ENCODE measurements at regions not wholly inside any gene's neighbourhood (a gene's known extent, or its start where the extent isn't known, plus 50 kb on each side); places are given as distances from the start of the nearest gene placed in this dataset.
"Not testable (repeated sequence)": the region's sequence is repeated elsewhere in the genome, so short reads cannot be mapped to it uniquely, and the experiment has no call there.

DNA sequence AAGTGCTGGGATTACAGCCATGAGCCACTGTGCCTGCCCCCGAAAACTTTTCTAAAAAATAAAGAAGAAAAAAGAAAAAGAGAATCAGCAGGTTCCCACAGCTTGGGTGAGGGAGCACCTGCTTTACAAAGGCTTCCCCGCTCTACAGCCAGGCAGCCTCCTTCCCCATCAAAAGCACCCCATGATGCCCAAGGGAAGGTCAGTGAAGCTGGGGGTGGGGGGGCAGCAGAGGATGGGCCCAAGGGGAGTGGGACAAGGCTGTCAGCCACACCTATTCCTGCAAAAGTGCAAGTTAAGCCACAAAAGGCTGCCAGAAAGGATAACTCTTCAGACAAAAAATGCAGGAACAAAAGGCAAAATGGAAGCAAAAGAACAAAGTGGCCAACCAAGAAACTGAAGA lies 72.5 kb downstream of the FAM50B start:
- DNase-seq = no peak

DNA sequence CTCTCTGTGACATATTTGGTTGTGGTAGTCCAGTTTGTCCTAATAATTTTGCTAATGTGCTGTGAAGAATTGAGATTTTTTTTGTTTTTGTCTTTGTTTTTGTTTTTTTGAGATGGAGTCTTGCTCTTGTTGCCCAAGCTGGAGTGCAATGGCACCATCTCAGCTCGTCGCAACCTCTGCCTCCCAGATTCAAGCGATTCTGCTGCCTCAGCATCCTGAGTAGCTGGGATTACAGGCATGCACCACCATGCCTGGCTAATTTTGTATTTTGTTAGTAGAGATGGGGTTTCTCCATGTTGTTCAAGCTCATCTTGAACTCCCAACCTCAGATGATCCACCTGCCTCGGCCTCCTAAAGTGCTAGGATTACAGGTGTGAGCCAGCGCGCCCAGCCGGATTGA lies 73.4 kb downstream of the FAM50B start:
- DNase-seq = not testable (repeated sequence)

DNA sequence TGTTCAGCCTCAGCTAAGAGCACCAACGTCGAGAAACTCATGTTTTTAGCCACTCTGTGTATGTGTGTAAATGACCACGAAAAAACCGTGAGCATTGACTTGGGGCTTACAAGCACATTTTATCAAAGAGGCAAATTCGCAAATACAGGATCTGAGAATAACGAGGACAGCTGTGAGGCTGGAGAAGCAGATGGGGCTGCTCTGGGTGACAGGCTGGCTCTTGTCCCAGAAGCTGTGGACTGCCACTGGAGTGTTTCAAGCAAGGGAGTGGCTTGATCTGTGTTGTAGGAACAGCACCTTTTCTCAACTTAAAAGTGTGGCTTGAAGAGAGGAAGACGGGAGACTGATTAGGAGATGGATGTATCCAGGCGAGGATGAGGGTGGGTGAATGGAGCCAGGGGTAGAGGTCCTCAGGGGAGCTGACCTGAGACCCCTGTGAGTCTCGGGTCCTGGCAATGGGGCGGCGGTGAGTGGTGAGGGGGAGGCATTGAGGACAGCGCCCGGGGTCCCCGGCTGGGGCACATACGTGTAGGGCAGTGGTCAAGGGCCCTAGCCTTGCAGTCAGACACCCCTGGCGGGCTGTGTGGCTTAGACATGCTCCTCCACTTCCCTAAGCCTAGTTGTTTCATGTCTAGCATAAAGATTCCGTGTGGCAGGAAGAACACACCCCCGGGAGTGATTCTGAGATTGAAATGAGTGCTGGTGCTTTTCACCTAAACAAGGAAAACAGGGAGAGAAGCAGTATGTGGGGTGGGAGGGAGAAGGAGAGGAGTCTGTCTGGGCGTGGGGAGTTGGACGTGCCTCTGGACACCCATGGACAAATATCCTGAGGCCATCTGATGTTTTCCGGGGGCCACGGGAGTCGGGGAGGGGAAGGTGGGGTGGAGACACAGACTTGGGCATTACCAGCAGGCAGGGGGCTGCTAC lies 76.3 kb downstream of the FAM50B start:
- not testable (repeated sequence) for DNase-seq

DNA sequence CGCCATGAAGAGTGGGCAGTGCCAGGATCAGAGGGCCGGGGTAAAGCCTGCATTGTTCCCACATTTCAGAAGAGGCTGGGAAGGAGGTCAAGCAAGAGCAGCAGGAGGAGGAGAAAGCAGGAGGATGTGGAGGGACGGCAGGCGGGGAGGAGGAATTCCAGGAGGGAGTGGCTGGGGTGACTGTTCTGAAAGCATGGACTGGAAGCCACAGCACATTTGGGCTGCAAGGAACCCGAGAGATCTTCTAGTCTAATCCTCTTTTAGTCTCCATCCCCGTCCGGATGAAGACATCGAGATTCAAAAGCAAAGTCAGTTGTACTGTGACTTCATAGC lies 76.9 kb downstream of the FAM50B start:
- DNase-seq = no peak

DNA sequence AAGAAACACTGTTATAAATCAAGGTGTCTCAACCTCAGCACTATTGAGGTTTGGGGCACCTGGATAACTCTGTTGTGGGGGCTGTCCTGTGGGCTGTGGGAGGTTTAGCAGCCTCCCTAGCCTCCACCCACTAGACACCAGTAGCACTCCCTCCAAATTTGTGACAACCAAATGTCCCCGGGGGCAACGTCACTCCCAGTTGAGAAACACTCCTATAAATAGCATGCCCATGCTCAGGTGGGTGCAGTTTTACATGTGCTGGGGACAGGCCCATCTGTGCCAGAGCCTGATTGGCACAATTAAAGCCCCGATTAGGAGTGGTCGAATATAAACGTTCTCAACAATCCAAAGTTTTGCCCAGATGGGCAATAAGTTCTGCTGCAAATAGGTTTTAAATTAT lies 78.9 kb downstream of the FAM50B start:
- no peak for DNase-seq

DNA sequence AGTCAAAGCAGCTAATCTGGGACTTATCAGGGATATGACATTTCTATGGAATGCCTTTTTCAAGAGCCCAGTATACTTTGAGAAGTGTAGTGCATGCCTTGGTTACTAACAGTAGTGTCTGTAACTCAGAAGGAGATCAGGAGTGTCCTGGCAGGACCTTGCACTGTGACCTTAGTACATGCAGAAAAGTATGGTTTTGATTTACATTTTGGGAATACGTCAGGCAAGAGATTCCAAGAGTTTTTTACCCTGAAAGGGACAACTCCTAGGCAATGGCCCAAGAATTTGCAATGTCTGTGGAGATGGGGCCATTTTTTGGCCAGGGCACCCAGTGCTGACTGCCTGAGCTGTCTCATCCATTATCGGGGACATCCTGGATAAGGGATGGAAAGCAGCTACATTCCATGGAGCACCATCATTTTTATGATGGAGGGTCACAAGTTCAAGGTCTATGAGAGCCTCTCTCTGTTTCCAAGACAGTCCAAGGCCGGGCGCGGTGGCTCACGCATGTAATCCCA lies 80.2 kb downstream of the FAM50B start:
- no peak for DNase-seq

DNA sequence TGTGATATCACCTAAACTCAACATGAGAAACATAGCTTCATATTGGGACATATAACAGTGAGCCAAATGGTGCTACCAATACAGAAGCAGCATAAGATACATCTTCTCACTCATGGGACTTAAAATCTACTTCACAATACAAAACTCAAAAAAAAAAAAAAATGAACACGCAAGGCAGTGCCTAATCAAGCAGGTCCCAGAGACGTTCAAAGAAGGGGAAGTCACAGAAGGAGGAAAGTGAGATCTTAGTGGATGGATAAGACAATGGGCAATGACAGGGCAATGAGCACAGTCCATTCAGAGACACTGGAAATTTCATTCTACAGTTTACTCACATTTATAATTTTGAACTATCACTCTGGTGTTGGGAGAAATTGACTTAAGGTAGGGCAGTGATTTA lies 88.3 kb downstream of the FAM50B start:
- DNase-seq = no peak

DNA sequence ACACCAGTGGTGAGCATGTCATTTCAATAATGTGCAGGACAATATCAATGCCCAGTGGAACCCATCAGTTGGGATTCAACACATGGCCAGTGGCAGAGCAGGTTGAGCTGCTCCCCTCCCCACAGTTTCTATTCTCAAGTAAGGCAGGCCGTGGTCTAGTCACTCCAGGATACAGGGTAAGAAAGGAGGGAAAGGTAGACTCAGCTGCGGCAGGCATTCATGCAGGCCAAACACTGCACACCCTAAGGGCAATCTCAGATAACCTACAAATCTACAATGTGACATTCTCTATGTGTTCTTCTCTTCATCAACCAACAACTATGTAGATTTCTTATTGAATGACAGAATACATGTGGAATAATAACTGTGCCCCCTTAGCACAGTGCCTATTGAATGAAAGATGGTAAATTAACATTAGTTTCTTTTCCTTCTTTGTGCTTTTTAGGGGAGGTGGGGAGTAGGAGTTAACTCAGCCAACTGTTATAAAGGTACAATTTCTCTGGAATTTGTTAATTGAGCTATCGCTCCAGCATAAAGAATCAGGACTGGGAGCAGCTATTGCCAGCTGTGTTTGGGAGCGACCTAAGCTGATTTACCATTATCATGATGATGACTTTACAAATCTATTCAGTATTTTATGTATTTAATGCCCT lies 89.7 kb downstream of the FAM50B start:
- DNase-seq = no peak

DNA sequence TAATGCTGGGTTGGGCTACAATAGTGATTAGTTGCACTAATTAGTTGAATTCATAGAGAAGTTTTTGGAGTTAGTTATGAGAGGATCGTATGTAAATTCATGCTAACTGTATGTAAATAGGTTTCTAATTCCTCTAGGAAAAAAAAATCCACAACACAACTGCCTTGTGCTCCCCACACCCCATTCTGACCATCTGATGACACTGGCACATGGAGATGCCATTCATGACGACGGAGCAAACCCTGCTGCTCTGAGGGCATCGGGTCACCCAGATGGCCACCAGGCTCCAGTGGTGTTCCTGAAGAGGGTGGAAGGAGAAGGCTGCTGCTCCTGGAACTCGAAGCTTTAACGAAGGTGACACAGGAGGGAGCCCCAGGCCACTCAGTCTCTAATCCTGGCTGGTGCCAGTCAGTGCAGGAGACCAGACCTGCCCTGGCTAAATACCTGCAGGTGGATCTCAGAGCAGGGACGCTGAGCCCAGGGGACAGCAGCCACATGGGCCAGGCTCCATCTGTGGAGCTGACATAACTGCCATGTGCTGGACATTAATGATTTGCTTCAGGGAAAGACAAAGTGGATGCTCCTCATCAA lies 90.3 kb downstream of the FAM50B start:
- DNase-seq = no peak

DNA sequence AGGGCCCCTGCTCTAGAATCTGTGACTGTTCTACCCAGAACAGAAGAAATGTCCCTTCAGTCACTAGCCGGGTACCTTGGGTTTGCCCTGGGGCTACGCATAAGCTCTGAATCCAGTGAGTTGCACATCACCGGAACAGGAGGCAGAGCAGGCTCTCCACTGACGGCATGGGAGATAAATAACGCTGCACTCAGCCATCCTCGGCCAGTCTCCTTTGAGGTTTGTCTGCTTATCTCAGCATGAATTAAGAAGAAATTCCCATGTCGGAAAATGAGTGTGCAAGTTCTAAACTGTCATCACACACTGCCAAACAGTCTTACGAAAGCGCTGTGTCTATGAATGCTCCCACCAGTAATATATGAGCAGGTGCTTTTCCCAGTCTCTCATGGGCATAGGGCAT lies 90.8 kb downstream of the FAM50B start:
- DNase-seq = no peak

DNA sequence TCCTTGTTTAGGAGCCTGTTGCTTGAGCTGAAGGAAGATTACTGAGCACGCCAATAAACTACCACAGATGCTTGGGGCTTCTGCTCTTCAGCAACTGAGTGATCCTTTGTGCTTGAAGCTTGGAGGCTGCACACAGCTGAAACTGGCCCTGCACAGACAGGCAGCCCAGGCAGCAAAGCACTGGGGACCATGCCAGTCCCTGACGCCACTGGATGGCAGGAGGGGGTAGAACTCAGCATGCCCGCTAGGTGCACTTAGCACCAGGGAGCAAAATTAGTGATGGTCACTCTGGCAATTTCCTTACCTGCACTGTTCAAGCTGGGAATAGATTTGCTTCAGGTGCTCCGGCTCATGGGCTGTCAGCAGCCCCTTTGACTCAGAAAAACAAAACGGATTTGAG lies 91.5 kb downstream of the FAM50B start:
- no peak for DNase-seq

DNA sequence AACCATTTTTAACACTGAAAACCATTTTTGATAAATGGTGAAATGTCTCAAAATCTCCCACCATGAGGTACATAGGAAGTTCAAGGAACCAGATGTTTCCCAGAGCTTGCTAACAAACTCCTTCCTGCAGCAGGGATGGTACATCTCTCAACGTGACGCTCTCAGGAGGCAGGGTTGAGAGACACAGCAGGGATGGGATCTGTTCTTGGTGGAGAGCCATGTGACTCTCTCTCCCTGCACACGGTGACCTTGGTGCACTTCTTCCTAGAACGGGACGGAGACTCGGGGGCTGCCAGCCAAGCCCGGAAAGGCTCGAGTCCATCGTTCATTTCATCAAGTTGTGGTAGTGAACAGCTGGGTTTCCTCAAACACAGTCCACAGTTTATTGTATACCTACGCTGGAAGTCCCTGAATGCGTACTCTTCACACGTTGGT lies 94.2 kb downstream of the FAM50B start:
- no peak for DNase-seq

DNA sequence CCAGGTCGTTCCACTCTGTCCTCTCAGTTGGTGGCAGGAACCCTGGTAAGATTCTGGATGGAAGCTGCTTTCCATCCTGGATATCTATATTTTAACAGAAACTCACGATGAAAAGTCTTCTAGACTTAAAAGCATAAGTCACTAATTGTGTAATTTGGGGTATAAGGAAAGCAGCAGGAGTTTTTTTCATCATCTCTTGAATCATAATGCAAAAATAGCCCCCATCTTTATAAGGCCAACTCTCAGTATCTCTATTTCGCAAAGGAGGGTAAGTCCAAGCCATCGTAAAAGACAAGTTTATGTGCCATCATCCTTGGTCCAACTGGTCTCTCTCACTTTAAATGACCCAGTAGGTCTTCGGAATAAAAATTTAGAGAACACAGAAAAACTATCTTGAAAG lies 95.1 kb downstream of the FAM50B start:
- DNase-seq = no peak

DNA sequence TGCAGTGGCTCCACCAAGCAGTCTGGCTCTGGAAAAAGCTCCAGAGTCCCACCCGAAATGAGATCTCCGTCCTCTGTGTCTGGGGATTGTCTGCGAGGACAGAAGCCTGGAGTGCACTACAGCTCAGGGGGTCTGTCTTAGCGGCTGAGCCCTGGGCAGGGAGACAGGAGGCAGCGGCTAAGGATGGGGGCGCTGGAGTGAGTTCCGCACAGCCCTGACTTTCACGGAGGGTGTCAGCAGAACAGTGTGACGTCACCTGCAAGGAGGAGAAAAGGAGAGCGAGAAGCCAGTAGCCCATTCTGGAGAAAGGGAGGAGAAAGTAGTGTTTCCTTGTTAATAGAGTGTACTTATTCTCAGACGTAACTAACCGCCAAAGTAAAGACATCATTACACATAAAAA lies 97.6 kb downstream of the FAM50B start:
- DNase-seq = no peak

DNA sequence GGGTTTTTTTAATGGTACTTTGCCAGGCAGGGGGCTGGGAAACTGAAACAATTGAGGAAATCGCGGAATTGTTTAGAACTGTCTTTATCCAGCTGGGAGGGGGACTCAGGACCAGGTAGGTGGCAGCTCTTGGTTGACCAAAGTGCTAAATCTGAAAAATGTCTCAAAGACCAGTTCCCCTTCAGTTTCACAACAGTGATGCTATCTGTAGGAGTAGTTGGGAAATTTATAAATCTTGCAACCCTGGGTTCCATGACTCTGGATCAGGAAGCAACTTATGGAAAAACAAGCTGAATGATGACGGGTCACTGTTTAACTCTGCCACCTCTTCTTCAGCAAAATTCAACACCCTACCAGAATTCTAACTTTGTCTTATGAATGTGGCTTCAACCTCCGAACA lies 99.7 kb downstream of the FAM50B start:
- no peak for DNase-seq

DNA sequence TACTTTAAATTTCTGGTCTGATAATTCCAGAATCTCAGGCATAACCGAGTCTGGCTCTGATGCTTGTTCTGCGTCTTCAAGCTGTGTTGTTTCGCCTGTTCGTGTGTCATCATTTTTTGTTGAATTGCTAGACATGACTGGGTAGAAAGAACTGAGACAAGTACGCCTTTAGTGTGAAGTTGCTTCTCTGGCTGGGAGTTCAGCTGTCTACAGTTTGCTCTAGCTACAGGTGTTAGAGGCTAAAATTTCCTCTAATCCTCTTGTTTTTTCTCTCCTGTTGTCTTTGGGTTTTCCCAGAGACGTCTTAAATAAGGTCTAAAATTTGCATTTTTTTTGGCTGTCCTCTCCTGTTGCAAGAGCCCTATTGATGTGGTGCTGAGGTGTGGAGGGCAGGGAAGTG lies 100.3 kb downstream of the FAM50B start:
- DNase-seq = no peak

DNA sequence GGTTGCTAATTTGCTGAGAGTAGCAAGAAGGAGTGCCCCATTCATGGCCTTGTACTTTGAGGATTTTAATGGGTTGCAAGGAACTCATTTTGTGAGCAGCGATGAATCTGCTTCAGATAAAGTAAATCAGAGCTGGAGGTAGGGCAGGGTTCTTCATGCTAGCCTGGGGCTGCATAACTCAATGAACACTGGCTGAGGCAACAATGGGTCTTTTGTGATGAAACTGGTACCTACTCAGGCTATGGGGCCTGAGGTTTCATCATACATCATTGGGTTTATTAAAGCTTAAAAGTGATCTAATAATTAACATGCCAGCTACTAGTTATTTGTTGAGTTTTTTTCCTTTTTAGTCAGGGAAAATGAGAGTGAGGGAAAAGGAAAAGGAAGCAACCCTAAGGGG lies 106.9 kb downstream of the FAM50B start:
- DNase-seq = no peak

DNA sequence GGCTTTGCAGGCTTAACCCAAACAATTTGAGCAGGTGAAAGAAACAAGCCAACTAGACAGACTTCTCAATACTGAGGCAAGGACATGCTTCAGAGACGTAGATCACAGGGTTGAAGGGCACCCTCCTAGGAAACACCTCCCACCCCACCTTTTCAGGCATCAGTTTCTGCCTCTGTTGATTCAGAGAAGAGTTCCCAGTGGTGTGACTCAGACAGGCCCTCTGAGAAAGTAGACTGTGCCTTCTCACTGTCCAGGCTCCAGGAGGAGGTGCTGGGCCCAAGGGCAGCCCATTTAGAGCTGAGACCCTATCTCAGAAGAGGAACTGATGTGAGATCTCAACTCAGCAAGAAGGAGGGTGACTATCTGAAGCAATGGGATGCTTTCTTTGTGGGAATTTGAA lies 108.1 kb downstream of the FAM50B start:
- no peak for DNase-seq

DNA sequence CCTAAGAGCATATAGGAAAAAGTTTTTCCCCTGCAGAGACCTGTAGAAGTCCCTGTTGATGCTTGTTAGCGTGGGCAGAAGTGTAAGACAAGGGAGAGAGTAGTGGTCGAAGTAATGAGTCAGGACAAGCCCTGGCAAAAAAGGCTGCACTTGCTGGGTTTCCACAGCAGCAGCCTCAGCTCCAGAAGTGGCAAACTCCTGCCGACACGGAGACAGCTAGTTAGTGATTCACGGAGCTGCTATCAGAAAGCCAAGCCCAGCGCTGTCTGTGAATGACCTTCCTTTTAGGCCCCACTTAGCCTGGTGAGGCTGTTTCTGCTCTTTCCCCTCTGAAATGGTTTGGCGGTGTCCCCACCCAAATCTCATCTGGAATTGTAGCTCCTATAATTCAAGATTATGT lies 109.1 kb downstream of the FAM50B start:
- DNase-seq = no peak

DNA sequence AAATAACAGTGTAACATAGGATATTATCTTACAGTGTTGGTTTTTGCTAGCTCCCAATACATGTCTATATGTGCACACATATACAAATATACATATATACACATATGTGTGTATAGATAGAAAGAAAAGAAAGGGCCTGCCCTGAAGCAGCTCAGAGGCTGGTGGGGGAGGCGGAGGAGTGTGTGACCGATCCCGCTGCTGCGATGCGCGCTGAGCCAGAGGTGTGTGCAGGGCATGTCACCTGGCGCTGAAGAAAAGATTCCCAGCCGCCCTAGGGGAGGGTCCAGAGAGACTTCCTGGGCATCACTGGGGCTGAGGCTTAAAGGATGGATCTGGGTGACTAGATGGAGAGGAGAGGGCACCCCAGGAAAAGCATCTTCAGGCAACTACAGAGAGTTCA lies 110.2 kb downstream of the FAM50B start:
- DNase-seq = no peak

DNA sequence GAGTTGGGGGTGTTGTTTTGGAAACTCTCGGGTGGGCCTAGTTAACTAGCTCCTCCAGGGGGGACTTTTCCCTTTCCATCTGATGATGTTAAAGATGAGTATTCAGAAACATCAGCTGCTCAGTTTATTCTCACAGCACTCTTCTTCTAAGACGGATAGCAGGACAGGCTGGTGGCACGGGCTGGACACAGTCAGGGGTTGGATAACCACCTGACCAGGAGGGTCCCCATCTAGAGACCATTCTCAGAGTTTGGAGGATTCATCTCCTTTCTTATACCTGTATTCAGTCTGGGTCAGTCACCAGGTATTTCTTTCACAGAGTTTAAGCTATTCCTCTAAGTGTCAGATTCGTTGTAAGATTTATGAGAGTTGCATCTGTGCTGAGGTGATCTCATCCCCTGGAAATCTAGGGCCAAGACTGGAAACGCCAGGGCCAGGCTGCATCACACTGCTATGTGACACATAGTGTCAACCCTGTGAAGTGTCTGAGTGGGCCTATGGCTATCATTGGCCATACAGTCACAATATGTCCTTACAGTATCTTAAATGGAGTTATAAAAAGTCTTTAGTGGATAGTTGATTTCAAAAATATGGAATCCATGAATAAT lies 111.7 kb downstream of the FAM50B start:
- no peak for DNase-seq

DNA sequence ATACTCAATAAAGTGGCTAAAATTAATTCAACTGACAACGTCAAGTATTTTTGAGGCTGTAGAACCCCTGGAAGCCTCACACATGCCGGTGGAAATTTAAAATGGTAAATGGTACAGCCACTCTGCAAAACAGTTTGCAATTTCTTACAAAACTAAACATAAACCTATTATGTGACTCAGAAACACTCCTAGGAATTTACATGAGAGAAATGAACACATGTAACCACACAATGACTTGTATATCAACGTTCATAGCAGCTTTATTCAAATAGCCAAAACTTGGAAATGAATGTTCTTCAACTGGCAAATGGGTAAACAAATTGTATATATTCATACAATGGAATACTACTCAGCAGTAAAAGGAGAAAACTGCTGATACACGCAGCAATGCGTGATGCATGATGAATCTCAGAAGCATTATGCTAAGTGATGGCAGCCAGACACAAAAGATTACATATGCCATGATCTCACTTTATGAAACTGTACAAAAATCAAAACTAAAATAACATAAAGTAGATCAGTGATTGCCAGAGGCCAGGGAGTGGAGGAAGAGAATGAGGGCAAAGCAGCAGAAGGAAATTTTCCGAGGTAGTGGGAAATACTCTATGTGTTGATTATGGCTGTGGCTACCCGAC lies 112.5 kb downstream of the FAM50B start:
- no peak for DNase-seq

All from activated CD4-positive, alpha-beta T cell treated with anti-CD3 and anti-CD28 coated beads, Interleukin-10, Interleukin-2, amounts not matched to agents 100 ng/mL and 50 ng/mL, durations not matched to agents 16 hours and 8 hours (primary cell).